Brain pericyte (primary cell): ENCODE measurements at regions not wholly inside any gene's neighbourhood (a gene's known extent, or its start where the extent isn't known, plus 50 kb on each side); places are given as distances from the start of the nearest gene placed in this dataset.

Experiments used
- DNase-seq: peaks from one replicate; pipeline ENCODE4 v3.0.0-alpha.2; 2012; ENCODE audit warnings: low read depth, low spot score

DNA sequence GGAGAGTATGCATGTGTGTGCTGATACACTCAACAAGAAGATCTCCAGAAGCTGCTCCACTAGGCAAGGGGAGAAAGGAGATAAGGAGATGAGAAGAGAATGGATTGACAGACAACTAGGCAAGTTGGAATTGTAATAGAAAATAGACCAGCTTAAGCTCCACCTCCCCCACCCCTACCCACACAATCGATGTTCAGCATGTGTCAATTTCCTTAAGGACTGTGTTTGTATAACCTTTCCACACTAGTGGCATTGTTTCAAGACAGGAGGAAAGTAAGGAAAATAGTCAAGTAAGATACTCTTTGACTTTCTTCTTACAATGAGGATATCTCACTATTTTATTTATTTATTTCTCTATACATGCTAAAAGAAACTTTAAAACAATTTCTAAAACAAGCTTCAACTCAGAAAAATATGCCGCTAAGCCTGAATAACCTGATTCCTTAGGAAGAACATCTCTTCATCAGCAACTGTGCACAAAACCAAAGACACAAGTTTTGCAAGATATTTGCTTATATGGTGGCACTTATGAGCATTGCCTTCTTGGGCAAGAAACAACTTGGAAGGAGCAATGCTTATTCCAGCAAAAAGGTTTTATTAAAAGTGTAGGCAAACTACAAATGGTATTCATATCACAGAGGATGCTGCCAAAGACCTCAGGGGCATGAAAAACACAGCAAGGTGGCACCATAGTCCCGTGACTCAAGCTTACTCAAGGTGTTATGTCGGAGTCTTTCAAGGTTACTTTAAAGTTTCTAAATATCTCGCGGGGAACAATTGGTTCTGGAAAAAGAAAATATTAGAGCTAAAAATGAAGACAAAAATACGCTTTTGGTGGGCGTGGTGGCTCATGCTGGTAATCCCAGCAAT is 249.1 kb downstream of the COL12A1 start:
- DNase-seq = no peak

DNA sequence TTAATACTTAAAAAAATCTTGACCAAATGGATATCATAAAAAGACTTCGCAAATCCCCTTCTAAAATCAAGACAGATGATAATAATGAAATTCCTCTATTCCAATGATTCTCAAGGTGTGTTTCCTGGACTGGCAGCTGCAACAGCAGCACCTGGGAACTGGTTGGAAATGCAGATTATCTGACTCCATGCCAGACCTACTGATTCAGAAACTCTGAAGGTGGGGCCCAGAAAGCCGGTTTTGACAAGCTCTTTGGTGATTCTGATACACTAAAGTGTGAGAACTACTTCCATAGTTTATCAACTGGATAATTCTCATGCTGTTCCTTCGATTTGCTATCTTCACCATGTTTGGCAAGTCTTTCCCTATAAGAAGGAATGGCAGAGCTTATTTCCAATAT is 252.1 kb downstream of the COL12A1 start:
- DNase-seq = no peak

DNA sequence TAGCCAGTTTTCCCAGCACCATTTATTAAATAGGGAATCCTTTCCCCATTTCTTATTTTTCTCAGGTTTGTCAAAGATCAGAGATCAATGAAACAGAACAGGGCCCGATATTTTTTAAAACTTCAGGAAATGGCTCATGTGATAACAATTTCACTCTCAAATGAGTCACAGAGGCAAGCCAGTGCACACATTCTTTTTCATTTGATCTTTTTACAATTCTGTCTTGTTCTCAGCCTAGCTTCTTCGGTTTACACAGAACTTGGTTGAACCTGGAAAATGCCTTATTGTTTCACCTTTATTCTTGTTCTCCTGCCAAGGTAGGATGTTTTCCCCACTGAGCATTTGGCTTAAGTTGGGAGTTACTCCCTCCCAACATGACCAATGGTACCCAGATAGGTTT is 258.9 kb downstream of the COL12A1 start:
- no peak for DNase-seq

DNA sequence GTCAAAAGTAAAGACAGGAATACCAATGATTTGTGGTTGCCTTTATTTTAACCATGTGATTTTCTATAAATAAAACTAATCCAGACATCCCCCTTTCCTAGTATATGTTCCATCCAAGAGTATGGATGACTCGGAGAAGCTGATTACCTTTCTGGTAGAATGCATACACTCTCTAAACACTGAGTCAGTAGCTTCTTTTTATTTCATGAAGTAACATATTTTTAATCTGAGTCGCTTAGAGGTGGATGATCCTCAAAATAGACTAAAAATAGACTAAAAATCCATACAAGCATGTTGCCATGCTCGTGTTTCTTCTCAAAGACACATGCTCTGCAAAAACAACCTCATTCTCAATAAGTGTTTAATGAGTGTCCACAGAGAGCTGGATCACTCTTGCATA is 263.7 kb downstream of the COL12A1 start:
- no peak for DNase-seq

DNA sequence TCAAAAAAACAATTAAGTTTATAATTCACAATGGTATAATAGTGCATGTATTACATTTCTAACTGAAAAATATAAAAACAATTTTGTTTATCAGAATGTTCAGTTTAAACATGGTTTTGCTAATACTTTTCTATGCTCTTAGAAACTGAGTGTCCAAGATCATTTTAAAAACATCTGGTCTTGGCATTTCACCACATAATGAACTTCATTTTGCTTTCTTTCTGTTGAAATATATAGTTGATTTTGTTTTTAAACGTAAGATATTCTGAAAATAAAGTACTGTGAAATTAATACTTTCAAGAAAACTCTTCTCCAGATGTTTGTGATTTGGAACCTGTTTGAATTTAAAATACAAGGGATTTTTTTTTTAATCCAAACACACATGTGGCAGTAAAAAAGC is 264.4 kb downstream of the COL12A1 start:
- DNase-seq = no peak

DNA sequence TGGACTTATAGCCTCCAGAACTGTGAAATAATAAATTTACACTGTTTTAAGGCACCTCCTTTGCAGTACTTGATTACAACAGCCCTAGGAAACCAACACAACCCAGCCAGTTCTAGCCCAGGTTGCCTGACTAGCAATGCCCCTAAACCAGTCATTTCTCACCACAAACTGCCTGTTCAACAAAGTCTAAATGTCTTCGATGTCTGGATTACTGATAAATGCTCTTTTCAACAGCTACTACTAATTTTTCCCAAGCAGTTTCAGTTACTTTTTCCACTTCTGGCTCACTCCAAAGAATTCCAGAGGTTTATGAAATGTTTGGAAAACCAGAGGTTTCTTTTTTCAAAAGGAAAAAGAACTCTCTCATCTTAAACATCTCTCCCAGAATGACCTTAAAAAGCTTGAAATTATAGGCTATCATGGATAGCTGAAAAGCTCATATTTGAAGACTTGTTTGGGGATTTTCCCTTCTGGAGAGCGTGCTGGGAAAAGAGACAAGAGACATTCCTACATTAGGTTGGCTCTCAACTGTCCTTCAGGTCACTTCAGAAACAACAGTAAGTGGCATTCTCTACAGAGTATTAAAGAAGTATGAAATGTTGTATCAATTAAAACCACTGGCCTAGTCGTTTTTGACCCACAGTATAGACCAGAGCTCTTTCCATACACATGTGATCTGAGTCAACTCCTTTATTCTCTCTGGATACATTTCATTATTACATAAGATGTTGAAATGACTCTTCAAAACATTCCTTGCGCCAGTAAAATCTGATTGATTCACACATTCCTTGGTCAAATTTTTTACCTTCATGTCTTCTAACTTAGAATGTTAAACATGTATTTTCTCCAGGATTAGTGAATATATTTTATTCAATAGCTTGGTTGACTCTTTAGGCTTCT is 265.9 kb downstream of the COL12A1 start:
- DNase-seq = no peak

DNA sequence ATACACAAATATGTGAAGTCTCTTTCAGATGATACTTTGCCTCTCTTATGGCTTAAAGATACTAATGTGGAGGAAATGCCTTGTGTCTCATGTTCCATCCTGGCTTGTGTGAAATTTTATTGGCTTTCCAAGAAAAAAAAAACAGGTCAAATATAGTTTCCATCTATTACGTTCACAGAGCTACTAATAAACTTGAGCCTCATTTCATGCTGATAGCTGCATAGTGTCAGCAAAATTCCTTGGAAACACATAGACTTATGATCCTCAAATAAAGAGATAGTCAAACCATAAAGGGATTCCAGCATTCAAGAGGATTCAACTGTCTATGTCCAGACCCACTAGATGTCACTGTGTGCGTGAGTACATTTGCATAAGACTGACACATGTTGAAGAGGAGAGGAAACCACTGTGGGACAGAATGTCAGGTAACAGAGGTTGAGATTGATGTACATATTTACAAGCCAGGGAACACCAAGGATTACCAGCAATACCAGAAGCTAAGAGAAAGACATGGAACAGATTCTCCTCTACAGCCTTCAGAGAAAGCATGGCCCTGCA is 266.6 kb downstream of the COL12A1 start:
- no peak for DNase-seq

DNA sequence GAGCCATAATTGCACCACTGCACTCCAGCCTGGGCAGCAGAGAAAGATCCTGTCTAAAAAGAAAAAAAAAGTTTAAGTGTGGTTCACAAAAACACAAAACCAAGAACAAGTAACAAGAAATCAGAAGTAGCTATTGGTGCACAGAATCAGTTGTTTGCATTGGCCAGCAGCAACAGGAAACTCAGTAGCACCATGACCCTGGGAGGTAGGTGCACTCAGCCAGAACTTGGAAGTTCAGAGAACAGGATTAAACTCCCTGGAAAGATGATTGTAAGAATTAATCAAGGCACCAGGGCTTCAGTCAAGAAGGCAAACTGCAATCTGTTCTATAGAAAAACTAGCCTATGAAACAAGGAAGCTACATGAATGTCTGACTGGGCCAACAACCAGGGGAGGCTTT is 267.9 kb downstream of the COL12A1 start:
- no peak for DNase-seq

DNA sequence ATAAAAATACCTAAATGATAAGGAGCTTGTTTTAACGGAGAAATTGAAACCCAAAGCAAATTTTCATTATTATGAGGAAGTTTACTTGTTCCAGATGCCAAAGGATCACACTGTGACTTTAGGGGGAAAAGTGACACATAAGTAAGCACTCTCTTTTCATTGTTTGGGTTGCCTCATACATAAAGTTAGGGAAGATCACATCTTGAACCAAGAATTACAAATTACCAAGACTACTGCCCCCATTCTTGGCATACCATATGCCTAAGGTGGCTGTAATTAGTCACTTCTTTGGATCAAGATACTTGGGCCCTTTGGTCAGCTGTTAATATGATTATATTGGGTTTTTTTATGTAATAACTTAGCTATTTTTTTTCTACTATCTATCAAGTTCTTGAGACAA is 269.0 kb downstream of the COL12A1 start:
- no peak for DNase-seq

DNA sequence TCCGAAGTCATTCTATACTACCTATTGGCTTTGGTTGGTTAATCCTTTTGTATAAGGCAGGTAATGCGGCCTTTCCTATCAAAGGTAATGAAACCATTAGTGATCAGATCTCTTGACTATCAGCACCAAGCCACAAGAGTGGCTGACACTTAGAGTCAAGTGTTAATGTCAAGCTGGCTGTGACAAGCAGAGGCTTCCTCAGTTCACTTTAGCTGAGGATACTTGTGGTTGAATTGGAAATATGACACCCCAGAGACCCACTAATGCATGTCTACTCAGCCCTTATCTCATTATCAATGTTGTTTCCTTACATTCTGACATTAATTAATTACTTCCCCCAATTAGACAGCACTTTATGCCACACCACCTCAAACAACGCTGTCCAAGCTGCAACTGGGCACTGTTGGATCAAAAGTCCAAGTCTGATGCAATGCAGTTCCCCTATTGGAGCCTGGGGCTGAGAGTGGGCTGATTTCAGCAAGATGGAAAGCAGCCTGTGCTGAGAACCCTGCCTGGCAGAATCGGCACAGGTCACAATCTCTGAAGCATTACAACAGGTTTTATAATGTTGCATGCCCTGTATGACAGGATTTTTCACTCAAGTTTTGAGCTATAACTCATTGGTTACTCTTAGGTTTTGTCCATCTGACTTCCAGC is 273.5 kb downstream of the COL12A1 start:
- DNase-seq = no peak

DNA sequence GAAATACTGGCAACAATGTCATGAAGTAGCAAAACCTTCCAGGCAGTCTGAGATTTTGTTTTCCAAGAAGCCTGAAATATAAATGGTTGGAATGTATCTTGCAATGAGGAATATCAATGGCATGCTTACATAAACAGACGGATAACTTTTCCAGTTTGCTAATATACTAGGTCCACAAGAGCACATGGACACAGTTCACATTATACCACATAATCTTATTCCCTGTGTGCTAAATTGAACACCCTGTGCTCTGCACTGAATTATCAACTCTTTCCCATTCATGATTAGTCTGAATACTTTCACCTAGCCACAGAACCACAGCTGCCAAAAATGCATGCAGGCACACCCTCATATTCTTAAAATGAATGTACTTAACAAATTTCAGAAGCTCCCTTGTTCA is 274.3 kb downstream of the COL12A1 start:
- no peak for DNase-seq

DNA sequence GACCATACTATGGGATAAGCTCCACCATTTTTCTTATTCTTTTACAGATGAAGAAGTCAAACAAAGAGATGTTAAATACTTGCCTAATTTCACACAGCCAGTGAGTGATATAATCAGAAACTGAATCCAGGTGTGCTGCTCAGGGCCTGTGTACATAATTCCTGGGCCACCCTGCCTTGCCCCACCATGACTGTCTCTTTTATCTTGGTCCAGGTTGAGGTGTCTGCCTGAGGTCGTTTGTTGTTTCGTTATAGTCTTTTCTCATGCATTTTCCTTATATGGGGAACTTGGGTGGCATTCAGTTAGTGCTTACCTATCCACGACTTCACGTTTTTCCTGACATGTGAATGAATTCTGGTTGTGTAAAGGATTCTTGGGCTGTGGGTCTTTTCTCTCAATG is 277.6 kb downstream of the COL12A1 start:
- no peak for DNase-seq

DNA sequence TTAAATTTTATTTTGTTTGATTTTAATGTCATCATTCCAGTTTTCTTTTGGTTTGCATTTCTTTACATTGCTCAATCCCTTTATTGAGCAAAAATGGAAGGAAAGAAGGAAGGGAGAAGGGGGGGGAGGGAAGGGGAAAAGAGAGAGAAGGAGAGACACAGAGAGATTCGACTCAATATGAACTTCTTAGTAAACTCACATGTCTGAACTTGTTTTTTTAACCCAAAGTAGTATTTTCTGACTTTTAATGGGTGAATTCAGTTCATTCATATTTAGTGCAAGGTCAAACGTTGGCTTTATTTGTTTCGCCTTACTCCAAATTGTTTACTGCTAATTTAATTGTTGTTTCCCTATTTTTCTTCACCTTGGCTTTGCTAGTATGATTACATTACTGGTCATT is 278.6 kb downstream of the COL12A1 start:
- no peak for DNase-seq

DNA sequence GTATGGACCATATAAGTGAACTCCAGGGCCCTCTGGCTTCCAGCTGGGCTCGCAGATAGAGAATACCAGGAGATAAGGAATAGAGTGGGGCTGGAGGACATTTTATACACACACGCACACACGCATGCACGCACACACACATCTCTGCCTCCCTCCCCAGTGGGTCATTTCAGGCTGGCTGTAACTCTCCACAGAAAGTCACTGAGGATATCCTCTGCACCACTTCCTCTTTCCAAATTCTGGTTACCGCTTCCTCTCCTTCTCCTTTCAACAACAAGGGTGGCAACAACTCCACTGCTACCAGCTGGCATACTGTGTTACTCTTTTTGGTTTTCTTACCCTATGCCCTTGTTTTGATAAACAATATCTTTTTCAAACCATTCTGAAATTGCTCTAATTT is 280.2 kb downstream of the COL12A1 start:
- DNase-seq = no peak

DNA sequence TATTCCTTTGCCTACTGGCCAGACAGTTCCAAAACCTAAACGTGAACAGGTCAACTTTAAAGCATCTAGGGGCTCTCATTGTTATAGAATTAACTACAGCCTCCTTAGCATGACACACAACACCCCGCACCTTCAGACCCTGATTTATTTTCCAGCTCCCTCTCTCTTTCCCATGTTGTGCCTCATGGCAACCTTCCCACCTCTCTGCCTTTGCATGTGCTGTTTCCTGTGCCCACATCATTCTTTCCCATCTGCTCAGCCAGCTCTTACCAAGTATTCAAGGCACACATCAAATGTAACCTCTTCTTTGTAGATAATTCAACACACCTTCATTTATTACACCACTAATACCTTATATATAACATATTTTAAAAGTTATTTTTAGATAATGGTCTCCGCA is 291.0 kb downstream of the COL12A1 start:
- no peak for DNase-seq

DNA sequence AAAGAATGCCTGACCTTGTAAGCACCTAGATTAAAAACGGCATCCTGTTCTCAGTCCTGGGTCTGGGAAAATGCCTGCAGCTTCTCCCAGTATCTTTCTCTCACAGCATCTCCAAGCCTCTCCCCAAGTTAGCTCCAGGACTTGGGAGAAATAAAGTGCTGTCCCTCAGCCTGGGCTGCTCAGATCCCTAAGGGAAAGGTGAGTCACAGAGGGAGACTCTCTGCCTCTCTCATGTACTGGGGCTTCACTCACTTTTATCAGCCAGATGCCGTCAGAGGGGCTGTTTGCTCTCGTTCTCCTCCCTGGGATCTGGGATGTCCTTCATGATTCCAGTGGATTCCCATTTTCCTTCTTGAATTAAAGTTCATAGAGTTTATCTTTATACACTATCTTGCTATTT is 293.6 kb downstream of the COL12A1 start:
- DNase-seq = no peak

DNA sequence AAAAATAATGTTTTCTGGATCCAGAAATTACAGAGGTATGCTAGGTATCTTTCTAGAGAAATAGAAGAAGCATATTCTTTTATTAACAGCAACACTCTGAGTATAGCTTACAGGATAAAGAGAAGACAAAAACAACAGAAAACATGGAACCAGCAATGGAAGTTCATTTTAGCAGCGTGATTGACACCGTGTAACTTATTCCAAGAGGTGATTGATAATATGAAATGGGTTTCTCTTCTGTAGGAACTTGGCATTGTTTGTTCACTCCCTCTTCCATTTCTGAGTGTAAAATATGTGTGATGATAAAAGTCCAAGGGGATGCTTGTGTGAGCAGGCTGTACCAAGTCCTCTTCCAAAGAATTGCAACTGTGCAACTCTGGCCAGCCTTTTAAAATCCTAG is 303.0 kb downstream of the COL12A1 start:
- no peak for DNase-seq

DNA sequence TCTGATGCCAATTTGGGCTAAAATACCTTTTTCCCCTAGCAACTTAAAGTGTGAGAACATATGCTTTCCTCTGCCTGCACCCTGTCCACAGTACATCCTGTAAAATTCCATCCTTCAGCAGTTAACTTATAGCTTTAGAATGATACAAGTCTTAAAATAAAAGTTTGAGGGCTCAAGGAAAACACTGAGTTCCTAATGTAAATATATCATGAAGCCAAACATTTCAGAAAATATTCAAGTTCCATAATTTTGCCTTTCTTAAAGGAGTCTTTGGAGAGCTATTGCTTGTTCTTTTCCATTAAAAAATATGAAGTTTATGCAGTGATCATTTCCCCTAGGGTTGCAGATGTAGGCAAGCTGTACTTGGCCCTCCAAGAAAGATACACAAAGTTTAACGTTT is 303.8 kb downstream of the COL12A1 start:
- no peak for DNase-seq

DNA sequence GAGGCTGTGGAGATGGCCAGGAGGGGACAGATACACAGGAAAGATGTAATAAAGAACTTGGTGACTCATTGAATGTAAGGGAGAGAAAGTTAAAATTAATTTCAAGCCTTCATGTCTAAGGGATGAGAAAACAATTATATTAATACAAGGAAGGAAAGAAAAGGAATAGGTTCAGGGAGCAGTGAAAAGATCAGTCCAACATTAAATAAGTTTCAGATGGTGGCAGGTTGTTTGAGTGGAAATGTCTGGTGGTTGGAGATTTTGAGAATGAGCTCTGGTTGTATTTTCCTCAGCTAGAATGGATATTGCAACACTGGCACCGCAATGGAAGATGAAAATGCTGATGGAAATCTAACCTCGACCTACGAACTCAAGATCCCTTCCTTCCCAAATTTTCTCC is 304.3 kb downstream of the COL12A1 start:
- DNase-seq = no peak

DNA sequence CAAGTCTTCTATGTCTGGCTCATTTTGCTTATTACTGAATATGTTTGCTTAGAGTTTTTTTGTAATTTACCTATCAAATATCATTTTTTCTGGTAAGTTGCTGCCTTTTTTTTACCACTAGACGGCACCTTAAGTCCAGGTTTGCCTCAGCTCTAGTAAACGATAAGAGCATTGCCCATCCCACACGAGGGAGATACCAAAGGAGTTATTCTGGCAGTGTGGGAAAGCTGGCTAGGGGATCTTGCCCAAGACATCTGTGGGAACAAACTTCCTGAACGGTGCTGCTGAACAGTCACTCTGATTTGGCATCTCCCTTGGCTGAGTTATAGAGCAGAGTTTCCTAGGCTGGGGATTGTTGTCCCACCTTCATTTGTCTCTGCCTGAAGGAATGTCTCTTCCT is 306.4 kb downstream of the COL12A1 start:
- DNase-seq = no peak

DNA sequence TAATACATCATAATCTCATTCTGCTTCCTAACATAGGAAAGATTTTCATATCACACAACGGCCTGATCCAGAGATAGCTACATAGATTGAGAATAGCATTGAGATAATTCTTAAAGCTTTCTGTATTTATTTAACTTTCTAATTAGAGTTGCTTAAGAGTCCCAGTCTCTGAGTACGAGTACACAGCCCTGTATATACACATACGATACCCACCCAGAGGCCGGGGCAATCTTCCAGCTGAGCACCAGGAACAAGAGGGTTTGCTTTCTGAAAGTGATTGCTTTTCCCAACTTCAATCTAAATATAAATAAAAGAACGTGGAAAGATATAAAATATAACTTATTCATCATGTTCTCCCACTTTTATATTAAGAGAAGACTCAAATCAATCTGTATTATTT is 313.8 kb downstream of the COL12A1 start:
- DNase-seq = no peak

DNA sequence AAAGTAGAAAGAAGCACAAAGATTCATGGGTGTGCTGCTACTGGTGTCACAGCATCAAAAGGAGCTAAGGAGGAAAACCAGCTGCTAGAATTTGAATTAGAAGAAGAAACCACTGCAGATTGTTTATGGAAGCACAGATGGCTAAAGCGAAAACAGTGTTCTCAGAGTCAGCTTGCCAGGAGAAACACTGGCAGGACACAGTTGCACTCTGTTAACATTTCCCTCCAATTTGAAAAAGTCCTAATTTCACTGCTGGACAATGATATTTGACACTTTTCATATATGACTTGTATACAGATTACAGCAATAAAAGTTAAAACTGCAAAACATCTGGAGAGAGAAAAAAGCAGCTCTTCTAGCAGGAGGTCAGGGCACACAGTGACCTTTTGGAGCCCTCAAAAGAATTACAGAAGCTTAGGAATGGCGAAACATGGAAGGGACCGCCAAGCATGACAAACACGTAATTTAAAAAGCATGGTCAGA is 314.5 kb downstream of the COL12A1 start:
- DNase-seq = peak; percentile 39
